IPS DF 6.9 (cell line): ENCODE measurements at regions not wholly inside any gene's neighbourhood (a gene's known extent, or its start where the extent isn't known, plus 50 kb on each side); places are given as distances from the start of the nearest gene placed in this dataset.

Experiments
- DNase-seq: peaks from one replicate; pipeline ENCODE4 v3.0.0-alpha.2; 2013; ENCODE audit warnings: low read depth, low spot score
- H3K27ac ChIP-seq: one replicate; pipeline ENCODE4 v1.5.1; 2013; ENCODE audit warnings: low read length, control low read depth
- H3K27me3 ChIP-seq: 2 replicates; pipeline ENCODE4 v1.6.1; 2013; ENCODE audit warnings: mild to moderate bottlenecking, low read length; ENCODE audit not compliant: control insufficient read depth, insufficient read depth
- H3K36me3 ChIP-seq: 2 replicates; pipeline ENCODE4 v1.6.1; 2013; ENCODE audit warnings: low read length; ENCODE audit not compliant: control insufficient read depth, insufficient read depth
- H3K4me1 ChIP-seq: 2 replicates; pipeline ENCODE4 v1.6.1; 2013; ENCODE audit warnings: low read length; ENCODE audit not compliant: control insufficient read depth, insufficient read depth
- H3K4me3 ChIP-seq: 2 replicates; pipeline ENCODE4 v1.5.1; 2013; ENCODE audit warnings: mild to moderate bottlenecking, low read length
- H3K9me3 ChIP-seq: 2 replicates; pipeline ENCODE4 v1.6.1; 2013; ENCODE audit warnings: low read length, inconsistent platforms; ENCODE audit not compliant: control insufficient read depth, insufficient read depth
- WGBS: extraction: QIAGEN DNeasy Blood & Tissue Kit; methylation state at CpG from one replicate; pipeline ENCODE4 v1.1.7; 2013; ENCODE audit warnings: mixed read lengths, missing lambda C conversion rate; ENCODE audit not compliant: insufficient read length, insufficient coverage; 5-methylcytosine and 5-hydroxymethylcytosine counted together

DNA sequence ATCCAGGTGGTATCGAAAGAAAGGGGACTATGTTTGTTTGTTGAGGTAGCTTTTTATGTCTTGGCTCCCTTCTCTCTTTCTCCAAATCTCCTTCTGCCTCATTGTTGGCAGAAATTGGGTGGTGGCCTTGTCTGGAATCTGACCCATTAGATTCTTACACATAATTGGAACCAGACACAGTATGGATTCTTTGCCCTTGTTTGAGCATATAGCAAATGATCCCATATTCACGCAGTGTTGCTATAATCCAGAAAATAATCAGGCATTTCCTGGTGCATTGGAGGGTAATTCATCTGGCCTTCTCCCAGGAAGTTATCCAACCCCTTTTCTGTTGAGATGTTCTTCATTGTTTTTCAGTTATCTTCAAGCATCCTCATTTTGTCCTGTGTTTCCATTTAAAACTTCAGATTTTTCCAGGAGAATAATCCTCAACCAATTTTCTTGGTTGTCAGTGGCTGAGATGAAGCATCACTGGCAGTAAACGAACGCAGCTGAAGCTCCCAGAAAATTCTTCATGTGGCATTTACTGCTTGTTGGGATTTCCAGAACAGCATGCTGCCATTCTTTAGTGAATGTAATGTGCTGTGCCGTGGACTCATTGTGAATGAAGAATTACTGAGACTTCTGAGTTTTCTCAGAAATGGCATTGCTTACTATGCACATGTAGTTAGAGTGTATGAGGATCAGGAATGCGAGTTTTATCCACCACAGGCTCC is 70.5 kb upstream of the NTRK2 start:
- no CpG with 5 or more reads among the region's 6 CpGs for WGBS
- no peaks in the 10 kb centered on the region for H3K27me3 ChIP-seq
- H3K4me1 ChIP-seq: no peaks in the 10 kb centered on the region

DNA sequence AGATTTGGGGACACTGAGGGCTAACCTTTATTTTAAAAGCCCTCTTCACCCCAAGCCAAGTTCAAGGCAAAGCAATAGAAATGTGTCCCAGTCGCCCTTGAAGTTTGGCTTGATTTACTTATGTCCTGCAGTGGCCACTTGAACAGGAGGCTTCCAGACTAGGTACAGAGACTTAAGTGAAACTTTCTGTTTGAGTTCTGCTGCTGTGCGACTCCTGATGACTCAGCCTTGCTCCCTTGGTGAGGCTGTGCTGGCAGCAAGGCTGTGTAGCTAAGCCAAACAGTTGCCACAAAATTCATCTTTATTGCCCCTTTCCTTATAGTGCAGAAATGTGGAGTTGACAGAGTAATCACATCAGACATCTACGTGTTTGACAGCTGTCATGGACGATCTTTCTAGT is 68.8 kb upstream of the NTRK2 start:
- Histone ChIP-seq H3K36me3 (no peaks in the 10 kb centered on the region), H3K4me1 (no peaks in the 10 kb centered on the region), H3K4me3 (no peak overlapping the region), H3K27me3 (no peaks in the 10 kb centered on the region), H3K9me3 (no peaks in the 10 kb centered on the region), H3K27ac (no peak overlapping the region)
- WGBS: no CpG with 5 or more reads among the region's 4 CpGs
- no peak for DNase-seq

More for the DNA sequence above, 70.5 kb upstream of the NTRK2 start:
- Histone ChIP-seq H3K9me3 (no peaks in the 10 kb centered on the region), H3K27ac (no peak overlapping the region), H3K36me3 (no peaks in the 10 kb centered on the region), H3K4me3 (no peak overlapping the region)
- DNase-seq: no peak

DNA sequence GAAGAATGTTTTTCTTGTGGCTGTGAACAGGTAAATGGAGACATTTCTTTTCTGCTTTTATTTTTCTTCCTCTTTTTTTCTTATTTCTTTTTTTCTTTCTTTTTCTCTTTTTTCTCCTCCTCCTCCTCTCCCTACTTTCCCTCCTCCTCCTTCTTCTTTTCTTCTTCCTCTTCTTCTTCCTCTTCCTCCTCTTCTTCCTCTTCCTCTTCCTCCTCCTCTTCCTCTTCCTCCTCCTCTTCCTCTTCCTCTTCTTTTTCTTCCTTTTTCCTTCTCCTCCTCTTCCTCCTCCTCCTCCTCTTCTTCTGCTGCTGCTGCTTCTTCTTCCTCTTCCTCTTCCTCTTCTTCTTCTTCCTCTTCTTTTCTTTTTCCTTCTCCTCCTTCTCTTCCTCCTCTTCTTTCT is 65.3 kb upstream of the NTRK2 start:
- Histone ChIP-seq H3K9me3 (no peaks in the 10 kb centered on the region), H3K27me3 (no peaks in the 10 kb centered on the region), H3K27ac (no peak overlapping the region), H3K4me1 (no peaks in the 10 kb centered on the region), H3K36me3 (no peaks in the 10 kb centered on the region), H3K4me3 (no peak overlapping the region)
- no peak for DNase-seq

DNA sequence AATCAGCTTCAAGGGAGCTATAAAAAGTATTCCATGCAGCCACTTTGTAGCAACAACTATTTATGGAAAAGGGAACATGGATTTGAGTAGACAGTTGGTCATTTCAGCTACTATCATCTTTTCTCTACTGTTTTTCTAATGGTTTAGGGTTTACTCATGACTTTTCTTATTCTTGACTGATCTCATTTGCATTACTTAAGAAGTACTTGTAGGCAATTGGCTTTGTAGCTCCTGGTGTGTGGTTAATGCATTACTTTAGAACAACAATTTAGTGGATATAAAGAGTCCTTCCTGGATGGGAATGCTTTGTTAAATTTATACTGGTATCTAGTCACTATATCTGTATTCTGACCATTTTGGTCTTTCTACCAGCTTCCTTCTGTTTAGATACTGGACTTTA is 59.8 kb upstream of the NTRK2 start:
- Histone ChIP-seq H3K27ac (no peak overlapping the region), H3K9me3 (no peaks in the 10 kb centered on the region), H3K4me1 (no peaks in the 10 kb centered on the region), H3K4me3 (no peak overlapping the region), H3K27me3 (no peaks in the 10 kb centered on the region), H3K36me3 (no peaks in the 10 kb centered on the region)
- DNase-seq: peak; percentile 13

DNA sequence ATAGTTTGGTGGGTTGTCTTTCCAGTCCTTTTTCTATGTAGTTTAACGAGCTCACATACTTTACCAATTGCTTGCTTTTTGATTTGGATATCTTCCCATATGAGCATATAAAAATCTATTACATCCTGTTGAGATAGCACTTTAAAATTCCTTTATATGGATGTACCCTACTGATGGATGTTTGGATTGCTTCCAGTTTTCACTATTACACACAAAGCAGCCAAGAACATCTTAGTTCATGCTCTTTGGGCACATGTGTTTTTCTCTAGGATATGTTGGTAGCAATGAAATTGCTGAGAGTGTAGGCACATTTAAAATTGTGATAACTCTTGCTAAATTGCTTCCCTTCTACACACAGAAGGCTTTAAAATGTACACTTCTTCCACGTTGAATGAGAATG is 56.1 kb upstream of the NTRK2 start:
- no peak for DNase-seq
- Histone ChIP-seq H3K36me3 (no peaks in the 10 kb centered on the region), H3K27ac (no peak overlapping the region), H3K9me3 (no peaks in the 10 kb centered on the region), H3K27me3 (no peaks in the 10 kb centered on the region), H3K4me3 (no peak overlapping the region), H3K4me1 (no peaks in the 10 kb centered on the region)
- no CpG with 5 or more reads among the region's 2 CpGs for whole genome bisulfite sequencing

DNA sequence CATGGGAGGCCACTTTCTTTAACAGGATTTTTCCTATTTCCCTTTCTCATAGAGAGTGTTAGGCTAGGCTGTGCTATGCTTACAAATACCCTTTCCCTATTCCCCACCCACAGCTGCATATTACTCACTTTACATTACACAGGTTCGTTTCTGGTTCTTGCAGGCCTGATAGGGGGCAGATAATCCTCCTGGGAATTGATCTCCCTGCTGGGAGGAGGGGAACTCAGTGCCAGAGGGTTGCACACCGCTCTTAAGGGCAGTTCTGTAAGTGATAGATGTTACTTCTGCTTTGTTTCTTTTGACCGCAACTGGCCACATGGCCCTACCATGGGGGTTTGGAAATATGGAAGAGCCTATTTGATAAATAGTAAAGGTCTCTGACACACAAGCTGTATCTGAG is 54.0 kb upstream of the NTRK2 start:
- H3K9me3 ChIP-seq: no peaks in the 10 kb centered on the region
- no peak overlapping the region for H3K4me3 ChIP-seq
- no peaks in the 10 kb centered on the region for H3K27me3 ChIP-seq
- H3K4me1 ChIP-seq: no peaks in the 10 kb centered on the region
- WGBS: no CpG with 5 or more reads among the region's 3 CpGs
- DNase-seq: no peak
- H3K36me3 ChIP-seq: no peaks in the 10 kb centered on the region
- no peak overlapping the region for H3K27ac ChIP-seq

DNA sequence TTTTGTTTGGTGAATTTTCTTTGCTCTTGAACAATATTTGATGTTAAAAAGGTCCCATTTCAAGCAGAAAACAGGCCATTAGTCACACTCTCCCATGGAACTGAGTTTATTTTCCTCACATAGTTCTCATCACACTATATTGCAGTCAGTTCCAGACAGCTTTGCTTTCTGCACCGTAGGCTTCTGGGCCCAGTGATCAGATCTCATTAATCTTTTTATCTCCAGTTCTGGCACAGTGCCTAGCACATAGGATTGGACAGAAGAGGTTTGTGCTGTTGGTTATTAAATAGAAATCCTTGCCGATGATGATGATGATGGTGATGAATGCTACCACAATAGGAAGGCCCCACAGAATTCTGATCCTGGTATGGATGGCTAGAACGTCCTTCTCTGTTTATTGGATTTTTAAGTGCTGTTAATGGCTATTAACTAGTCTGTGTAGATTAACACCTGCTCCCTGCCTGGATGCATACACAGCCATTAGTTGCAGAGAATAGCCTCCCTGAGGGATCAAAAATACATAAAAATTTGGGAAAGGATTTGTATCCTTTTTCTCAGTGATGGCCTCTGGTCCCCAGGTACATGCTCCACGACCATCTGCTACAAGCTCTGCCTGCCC is 52.0 kb upstream of the NTRK2 start:
- no CpG with 5 or more reads among the region's 4 CpGs for WGBS
- DNase-seq: no peak

More for the DNA sequence above, 52.0 kb upstream of the NTRK2 start:
- Histone ChIP-seq H3K27me3 (no peaks in the 10 kb centered on the region), H3K4me3 (no peak overlapping the region), H3K9me3 (no peaks in the 10 kb centered on the region), H3K4me1 (no peaks in the 10 kb centered on the region), H3K36me3 (no peaks in the 10 kb centered on the region), H3K27ac (no peak overlapping the region)
